ENCODE measurements at regions not wholly inside any gene's neighbourhood (a gene's known extent, or its start where the extent isn't known, plus 50 kb on each side); places are given as distances from the start of the nearest gene placed in this dataset.
A peak's percentile ranks its signal among the peaks of the same experiment; 100 is the strongest.
"Not testable (repeated sequence)": the region's sequence is repeated elsewhere in the genome, so short reads cannot be mapped to it uniquely, and the experiment has no call there.

DNA sequence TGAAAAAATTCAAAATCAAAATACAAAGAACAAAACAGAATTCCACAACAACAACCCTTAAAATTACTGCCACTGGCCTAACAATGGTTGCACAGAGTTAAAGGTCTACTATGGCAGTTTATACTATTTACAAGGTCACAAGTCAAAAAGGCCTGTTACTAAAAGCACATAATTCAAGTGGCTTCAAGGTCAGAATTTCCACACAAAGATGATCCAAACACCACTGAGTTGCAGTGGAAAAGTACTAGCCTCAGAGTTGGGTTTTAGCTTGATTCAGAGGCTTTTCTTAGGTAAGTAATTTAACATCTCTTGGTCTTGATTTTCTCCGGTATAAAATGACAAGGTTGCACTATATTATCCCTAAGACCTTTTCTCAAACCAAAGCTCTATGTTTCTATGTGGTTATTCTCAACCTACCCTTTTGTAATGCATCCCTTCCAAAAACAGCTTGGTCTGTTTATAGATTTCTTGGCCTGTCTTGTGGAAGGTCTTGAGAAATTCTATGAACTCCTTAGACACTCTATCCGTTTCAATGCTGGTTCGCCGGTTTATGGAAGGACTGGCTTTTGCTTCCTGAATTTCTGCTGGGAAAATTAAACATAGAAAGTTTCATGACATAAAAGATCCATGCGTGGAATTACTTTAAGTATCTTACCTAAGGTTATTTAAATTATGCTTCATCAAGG is 69.5 kb downstream of the MDH2 start:
- not testable (repeated sequence) for DNase-seq

DNA sequence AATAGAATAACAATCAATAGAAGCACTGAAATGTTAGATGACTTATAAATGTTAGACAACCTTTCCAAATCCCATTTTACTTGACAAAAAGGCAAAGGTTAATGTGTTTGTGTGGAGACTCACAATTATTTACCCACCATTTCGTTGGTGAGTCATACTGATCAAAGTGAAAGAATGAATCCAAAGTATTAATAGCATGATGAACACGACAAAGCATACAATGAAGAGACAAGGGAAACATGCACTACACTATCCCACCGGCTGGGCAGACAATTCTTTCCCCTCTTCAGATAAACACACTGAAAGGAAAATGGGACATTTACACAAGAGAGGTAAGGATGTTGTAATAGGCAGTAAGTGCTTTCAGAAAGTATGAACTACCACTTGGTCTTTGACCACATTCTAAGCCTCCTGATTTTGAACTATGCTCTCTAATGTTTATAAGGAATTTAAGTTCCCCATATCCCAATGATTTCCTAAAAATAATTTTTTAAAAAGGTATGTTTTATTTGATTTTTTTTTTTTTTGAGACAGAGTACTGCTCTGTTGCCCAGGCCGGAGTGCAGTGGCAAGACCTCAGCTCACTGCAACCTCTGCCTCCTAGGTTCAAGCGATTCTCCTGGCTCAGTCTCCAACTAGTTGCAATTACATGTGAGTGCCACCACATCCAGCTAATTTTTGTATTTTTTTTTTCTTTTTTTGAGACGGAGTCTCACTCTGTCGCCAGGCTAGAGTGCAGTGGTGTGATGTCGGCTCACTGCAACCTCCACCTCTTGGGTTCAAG is 70.5 kb downstream of the MDH2 start:
- not testable (repeated sequence) for DNase-seq

DNA sequence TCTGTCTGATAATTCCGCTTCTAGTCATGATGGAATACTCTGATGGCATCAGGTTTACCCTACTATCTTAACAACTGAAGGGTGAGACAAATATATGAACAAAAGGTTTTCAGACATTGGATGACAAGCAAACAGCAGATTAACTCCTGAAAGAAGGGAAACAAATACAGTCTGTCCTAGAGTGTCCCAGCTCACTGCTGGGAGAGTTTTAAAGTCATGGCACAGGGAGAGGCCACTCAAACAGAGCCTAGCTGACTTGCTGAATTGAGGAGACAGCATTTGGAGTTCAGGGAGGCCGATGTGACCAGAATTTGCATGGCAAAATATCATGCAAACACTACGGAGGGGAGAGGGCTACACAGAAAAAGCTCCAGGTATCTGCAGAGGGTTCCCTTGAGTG is 73.1 kb downstream of the MDH2 start:
- DNase-seq = no peak

DNA sequence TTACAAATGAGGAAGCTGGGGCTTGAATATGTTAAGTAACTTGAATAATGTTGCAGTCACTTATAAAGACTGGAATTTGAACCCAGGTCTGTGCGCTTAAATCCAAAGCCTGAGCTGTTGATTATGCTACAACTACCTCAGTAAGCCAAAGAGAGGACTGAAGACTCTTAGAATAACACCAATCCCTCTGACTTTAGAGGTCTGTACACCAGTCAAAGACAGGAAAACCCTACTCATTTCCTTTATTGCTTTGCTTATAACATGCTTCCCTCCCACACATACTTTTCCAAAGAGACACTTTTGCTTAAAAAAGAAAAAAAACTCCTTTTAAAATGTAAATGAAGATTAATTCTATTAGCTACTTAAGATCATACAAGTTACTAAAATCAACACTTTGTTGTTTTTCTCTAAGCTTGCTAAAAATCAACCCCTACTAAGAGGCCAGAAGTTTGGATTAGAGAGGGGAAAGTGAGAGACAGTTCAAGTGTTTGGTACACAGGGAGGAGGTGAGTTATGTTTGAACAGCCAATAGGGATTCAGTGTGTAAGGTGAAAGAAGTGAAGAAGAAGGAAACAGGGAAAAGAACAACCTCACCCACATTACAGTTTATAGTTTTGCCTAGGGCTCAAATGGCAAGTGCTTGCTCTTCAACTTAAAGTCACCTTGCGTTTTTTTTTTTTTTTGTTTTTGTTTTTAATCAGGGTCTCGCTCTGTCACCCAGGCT is 74.8 kb downstream of the MDH2 start:
- no peak for DNase-seq

DNA sequence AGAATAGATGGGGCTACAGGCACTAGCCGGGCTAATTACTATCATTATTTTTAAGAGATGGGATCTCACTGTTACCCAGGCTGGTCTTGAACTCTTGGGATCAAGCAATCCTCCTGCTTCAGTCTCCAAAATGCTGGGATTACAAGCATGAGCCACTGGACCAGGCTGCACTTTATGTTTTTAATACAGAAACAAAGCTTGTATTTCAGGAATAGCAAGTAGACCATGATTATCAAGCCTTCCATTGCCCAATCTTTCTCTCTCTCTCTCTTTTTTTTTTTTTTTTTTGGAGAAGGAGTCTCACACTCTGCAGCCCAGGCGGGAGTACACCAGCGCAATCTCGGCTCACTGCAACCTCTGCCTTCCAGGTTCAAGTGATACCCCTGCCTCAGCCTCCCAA is 75.4 kb downstream of the MDH2 start:
- no peak for DNase-seq

DNA sequence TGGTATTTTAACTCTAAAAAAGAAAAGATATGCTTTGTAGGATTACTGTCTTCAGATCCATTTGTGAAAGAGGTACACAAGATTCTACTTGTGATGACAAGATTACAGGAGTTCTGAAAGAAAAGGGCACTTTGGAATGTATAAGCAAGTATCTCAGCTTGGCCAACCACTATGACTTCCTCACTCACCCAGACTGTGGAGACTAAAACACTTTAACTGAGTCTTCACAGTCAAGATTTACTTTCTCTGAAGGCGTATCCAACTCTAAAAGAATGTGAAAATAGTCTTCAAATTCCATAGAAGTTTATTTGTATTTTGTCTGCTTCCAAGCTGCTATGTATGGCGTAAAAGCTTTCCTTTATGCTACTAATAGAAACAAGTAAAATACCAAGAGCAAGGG is 76.1 kb upstream of the SRRM3 start:
- no peak for DNase-seq

DNA sequence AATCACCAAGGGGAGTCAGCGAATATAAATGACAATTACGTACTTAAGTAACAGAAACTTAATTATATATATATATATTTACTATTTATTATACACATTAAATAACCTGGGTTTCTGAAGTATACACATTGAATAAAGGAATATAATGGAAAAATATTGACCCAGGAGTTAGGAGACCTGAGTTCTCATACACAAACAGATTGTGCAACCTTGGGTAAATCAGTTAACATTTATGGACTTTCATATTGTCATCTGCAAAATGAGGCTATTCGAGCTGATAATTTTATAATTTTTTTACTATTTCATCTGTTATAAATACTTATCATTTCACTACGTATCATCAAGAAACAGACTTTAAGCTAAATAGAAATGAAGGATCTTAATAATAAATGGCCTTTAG is 75.1 kb upstream of the SRRM3 start:
- no peak for DNase-seq

DNA sequence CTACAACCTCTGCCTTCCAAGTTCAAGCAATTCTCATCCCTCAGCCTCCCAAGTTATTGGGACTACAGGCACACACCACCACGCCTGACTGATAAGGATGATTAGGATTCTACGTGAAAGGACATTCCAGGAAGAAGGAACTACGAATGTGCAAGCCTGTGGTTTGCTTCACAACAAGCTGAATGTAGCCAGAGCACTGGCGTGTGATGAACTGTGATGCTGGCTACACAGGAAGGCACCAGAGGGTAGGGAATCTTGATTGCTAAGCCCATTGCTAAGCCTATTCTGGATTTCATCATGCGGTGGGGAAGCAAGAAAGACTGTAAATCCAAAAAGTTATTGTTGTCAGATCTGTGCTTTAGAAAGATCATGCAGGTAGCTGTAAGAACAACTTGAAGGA is 72.3 kb upstream of the SRRM3 start:
- DNase-seq = no peak

DNA sequence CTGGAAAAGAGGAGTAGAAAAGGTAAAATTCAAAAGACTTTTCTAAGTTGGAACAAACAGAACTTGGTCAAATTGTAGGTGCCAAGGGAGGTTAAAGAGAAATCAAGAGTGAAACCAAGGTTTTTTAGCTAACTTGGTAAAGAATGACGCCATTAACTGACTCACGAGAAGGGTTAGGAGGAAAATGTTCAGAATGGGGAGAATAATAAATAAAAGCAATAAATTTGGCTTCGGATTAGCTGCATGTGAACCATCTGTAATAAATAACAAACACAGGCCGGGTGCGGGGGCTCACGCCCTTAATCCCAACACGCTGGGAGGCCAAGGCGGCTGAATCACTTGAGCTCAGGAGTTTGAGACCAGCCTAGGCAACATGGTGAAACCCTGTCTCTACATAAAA is 71.9 kb upstream of the SRRM3 start:
- no peak for DNase-seq

DNA sequence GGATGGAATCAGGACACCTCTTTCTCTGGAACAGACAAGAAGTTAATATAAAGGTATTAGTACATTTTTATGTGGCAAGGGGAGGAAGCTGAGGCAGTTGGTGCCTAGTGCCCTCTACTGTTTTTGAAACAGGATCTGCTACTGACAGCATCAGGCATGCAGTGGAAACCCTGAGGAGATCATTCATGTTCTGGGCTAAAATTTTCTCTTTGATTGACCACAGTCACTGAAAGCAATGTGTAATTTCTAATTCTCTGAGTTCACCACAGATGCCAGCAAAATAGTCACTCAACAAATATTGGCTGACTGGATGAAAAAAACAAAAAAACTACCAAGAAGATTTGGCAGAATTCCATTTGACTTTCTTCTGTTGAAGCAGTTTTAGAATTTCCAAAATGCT is 71.0 kb upstream of the SRRM3 start:
- peak; percentile 22 for DNase-seq

DNA sequence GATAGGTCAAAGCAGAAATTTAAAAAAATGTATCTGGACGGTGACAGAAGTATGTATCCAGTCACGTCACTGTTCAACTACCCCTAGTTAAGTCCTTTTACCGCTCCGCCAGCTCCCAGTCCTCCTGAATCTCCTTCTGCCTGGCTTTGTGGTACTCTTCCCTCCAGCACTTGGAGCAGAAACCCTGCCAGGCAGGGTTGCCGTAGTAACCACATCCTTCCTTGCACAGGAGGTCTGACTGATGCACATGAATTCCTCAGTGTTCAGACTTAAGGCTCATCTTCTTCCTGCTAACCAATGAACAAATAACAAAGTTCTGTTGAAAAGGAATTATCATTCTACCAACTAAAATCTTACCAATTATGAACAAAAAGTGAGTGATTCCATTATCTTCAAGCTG is 69.8 kb upstream of the SRRM3 start:
- not testable (repeated sequence) for DNase-seq

DNA sequence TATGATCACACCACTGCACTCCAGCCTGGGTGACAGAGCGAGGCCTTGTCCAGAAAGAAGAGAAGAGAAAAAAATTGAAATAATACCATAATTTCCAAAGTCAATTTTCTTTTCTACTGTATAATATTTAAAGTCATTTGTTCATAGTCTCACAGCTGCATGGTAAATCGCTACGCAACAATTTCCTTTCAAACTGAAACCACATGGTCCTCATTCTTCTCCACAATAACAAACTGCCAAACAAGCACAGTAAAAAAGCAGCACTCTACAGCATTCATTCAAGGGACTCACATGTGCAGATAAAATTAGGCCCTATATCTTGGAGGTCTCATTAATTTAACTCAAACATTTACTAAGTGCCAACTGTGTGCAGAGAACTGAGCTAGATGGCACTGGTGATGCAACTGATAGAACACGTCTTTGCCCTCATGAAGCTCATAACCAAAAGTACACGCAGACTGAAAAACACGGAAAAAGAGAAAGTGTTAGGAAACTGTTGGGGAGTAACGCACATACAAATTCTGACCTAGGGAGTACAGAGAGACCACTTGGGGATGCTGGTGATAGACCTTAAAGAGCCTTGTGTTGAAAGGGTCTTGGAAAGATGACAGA is 68.4 kb upstream of the SRRM3 start:
- DNase-seq = no peak

DNA sequence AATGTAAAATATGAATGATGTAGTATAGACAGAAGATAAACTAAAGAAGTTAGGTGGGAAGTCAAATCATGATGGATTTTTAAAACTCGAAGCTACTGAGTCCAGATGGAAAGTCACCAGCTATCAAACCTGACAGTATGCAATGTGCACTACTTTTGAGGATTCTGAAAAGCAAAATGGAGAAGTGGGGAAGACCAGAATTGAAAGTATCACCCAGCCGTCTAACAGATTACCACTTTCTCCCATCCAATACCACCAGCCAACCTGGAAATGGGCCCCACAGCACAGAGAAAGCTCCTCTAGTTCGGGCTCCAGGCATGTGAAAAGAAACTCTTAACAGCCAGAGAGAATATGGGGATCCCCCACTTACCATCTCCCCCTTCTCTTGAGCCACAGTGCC is 67.9 kb upstream of the SRRM3 start:
- DNase-seq = no peak

DNA sequence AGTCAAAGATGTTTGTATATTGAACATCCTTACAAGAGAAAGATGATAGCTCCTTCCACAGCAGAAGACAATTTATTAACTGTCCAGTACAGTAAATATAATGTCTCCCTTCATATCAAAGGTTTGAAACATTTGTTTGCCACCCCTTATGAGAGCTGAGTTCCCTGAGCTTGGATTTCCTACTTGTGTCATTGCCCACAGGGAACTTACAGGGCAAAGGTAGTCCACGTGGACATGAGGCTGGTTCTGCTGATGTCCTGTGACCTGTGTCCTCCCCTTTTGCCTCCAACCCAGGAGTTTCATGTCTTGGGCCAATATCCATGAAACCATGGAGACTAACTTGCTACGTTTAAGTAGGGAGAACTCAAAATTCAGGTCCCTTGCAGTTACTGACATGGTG is 66.4 kb upstream of the SRRM3 start:
- DNase-seq = not testable (repeated sequence)

DNA sequence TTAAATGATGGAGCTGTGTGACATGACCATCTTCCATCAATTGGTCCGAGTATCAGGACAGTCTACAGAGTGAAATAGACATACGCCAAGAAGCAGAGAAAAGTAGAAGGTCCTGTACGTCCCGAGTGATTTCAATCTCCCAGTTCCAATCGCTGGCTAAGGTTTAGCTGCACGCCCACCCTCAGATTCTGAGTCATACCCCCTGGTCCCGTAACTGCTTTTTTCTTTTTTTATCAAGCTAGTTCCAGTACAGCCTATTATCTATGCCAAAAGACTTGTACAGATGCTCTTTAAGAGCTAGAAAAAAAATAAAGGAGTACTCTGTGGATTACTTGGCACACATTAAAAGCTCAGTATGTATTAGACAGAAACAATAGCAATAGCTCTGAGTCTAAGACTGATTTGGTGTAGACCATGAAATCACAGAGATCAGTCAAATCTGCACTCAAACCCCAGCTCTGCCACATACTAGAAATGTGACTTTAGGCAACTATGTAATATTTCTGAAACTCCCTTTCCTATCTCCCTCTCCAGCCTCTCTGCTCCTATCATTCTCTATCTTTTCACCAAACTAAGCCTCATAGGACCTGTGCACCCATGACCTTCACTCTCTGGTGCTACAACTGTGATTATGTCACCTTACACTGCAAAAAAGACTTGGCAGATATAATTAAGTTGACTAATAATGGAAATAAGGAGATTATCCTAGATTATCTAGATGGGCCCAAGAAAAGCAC is 63.0 kb upstream of the SRRM3 start:
- not testable (repeated sequence) for DNase-seq

DNA sequence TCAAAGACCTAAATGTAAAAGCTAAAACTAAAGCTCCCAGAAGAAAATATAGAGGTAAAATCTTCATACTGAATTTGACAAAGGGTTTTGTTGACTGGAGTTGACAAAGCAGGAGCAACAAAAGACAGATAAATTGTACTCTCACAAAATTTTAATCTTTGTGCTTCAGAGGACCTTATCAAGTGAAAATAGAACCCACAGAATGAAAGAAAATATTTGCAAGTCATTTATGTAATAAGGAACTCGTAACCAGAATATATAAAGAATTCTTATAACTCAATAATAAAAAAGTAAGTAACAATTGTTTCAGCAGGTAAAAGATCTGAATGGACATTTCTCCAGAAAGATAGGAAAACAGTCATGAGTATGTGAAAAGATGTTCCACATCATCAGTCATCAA is 62.0 kb upstream of the SRRM3 start:
- no peak for DNase-seq

DNA sequence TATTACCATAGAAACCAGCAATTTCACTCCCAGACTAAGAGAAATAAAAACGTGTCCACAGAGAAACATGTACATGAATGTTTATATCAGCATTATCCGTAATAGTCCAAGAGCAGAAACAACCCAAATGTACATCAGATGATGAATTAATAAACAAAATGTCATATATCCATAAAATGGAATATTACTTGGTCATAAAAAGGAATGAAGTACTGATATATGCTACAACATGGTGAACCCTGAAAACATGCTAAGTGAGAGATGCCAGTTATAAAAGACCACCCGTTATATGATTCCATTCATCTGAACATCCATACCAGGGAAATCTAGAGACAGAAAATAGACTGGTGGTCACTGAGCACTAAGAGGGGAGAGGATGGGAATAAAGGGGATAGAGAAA is 61.4 kb upstream of the SRRM3 start:
- DNase-seq = not testable (repeated sequence)

DNA sequence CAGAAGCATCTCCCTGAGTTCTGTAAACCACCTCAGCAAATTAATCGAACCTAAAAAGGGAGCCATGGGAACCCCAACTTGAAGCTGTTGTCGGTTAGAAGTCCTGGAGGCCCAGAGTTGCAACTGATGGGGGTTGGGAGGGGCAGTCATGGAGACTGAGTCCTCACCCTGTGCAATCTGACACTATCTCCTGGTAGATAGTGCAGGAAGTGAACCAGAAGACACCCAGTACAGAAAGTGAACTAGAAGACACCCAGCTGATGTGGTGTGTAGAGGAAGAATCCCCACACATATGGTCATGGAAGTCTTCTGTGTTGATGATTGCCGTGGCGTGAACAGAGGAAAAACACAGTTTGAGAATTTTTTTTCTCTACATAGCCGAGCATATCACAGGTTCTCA is 58.8 kb upstream of the SRRM3 start:
- DNase-seq = no peak

DNA sequence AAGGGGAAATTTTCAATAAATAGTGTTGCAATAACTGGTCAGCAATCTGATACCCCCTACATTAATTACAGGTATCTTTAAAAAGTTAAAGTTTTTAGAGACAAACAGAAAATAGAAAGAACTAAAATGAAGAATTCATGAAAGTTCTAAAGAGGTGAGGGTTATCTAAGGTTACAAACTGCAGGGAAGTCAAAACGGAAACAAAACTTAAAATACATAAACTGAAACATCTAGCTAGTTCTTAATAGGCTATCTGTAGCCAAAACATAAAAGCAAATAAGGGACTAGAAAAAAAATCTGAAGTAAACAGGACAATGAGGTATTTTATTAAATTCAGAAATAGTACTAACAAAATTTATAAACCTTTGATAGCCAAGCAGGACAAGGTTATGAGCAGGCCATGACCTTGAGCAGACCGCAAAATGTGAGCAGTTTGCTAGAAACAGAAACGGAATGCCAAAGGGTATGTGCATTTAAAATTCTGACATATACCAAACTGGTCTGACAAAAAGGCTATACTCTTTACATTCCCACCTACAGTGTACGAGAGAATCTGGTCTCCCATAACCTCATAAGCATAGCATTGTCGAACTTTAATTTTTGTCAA is 56.9 kb upstream of the SRRM3 start:
- DNase-seq = not testable (repeated sequence)

DNA sequence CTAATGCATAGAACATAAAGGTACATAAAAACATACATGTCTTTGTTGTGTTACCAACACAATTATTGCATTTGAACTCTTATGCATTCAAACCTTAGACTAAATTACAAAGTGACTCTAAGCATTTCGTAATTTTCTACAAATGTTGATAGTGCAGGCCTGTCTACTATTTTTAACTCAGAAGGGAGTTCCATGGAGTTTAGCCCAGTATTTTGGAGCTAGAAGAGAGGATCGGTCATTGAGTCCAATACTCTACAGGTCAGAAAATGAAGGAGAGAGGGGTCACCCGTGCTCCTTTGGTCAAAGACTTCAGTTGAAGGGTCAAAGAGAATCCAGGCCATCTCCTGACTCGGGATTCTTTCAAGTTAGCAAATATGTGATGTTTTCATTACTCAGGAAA is 55.3 kb upstream of the SRRM3 start:
- DNase-seq = no peak

DNA sequence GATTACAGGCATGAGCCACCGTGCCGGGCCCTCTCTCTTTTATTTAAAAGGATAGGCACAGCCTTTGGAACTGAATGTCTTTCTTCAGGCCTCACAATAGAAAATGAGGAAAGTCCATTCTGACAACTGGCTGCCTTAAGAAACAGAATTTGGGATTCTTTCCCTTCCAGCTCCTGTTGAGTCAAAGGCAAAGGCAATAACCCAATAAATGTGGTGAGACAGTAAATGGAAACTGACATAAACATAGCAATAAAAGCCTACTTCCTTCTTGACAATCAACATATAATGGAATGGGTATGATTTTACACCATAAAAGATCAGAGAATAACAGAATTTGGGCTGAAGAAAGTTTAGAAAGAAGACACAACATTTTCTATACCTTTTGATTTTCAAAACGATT is 52.7 kb upstream of the SRRM3 start:
- not testable (repeated sequence) for DNase-seq

All from NCI-H1417 treated with DMSO at 0.1 percent for 48 hours (cell line).